GM23338 (cell line): ENCODE measurements at regions not wholly inside any gene's neighbourhood (a gene's known extent, or its start where the extent isn't known, plus 50 kb on each side); places are given as distances from the start of the nearest gene placed in this dataset.

Source experiments
- ATAC-seq: fragments of 200-7000 bp; cut with Tn5 transposase; 3 replicates; pipeline ENCODE4 v1.9.1; 2020
- DNase-seq: peaks from one replicate; pipeline ENCODE4 v3.0.0-alpha.2; 2015; ENCODE audit warnings: low spot score
- H2AFZ ChIP-seq: fragments of 200-600 bp; sonication (generic); 2 replicates; pipeline ENCODE4 v1.8.0; 2016; ENCODE audit warnings: antibody characterized with exemption, mild to moderate bottlenecking, moderate library complexity
- H3F3A ChIP-seq: fragments of 200-600 bp; sonication (generic); replicated peaks from 2 replicates; pipeline ENCODE4 v1.8.0; 2017; ENCODE audit warnings: antibody characterized with exemption, mixed run types, low read depth
- H3K27ac ChIP-seq: fragments of 200-600 bp; sonication (generic); 2 replicates; pipeline ENCODE4 v1.6.1; 2016; ENCODE audit warnings: low read depth
- H3K27me3 ChIP-seq: fragments of 200-600 bp; sonication (generic); 2 replicates; pipeline ENCODE4 v1.8.0; 2016; ENCODE audit warnings: mild to moderate bottlenecking, mixed run types, moderate library complexity; ENCODE audit not compliant: insufficient read depth
- H3K36me3 ChIP-seq: fragments of 200-600 bp; sonication (generic); 2 replicates; pipeline ENCODE4 v1.8.0; 2016; ENCODE audit warnings: mild to moderate bottlenecking; ENCODE audit not compliant: insufficient read depth
- H3K4me1 ChIP-seq: fragments of 200-600 bp; sonication (generic); 2 replicates; pipeline ENCODE4 v1.8.0; 2016; ENCODE audit warnings: mild to moderate bottlenecking, moderate library complexity; ENCODE audit not compliant: insufficient read depth
- H3K4me2 ChIP-seq: fragments of 200-600 bp; sonication (generic); 2 replicates; pipeline ENCODE4 v1.7.1; 2017; ENCODE audit warnings: mixed run types
- H3K4me3 ChIP-seq: fragments of 200-600 bp; sonication (generic); 2 replicates; pipeline ENCODE4 v1.6.1; 2016; ENCODE audit warnings: mixed run types
- H3K79me2 ChIP-seq: fragments of 200-600 bp; sonication (generic); replicated peaks from 2 replicates; pipeline ENCODE4 v1.8.0; 2017; ENCODE audit warnings: mild to moderate bottlenecking; ENCODE audit not compliant: insufficient read depth
- H3K9me2 ChIP-seq: fragments of 200-600 bp; sonication (generic); 2 replicates; pipeline ENCODE4 v1.8.0; 2017; ENCODE audit not compliant: insufficient read depth
- H4K20me1 ChIP-seq: fragments of 200-600 bp; sonication (generic); replicated peaks from 2 replicates; pipeline ENCODE4 v1.8.0; 2017; ENCODE audit warnings: mild to moderate bottlenecking; ENCODE audit not compliant: insufficient read depth
- H3K27ac Mint-ChIP-seq: 2 replicates; pipeline ENCODE4 v1.8.0; 2020; ENCODE audit warnings: inconsistent platforms, mild to moderate bottlenecking, moderate library complexity, mixed read lengths
- H3K27me3 Mint-ChIP-seq: 3 replicates; pipeline ENCODE4 v1.8.0; 2022; ENCODE audit warnings: low read depth, mild to moderate bottlenecking, moderate library complexity, mixed read lengths, inconsistent platforms; ENCODE audit not compliant: insufficient read depth, poor library complexity
- H3K36me3 Mint-ChIP-seq: 3 replicates; pipeline ENCODE4 v1.8.0; 2021; ENCODE audit warnings: low read depth, mild to moderate bottlenecking, inconsistent platforms, moderate library complexity, mixed read lengths
- H3K4me1 Mint-ChIP-seq: 3 replicates; pipeline ENCODE4 v1.8.0; 2020; ENCODE audit warnings: mild to moderate bottlenecking, inconsistent platforms, mixed read lengths
- H3K4me3 Mint-ChIP-seq: 3 replicates; pipeline ENCODE4 v1.8.0; 2021; ENCODE audit warnings: moderate library complexity, mild to moderate bottlenecking, inconsistent platforms, mixed read lengths
- H3K9me3 Mint-ChIP-seq: 3 replicates; pipeline ENCODE4 v1.8.0; 2020; ENCODE audit warnings: moderate library complexity, mild to moderate bottlenecking, inconsistent platforms, mixed read lengths
- CREB1 ChIP-seq: fragments of 250-450 bp; sonication (Bioruptor Pico); IDR thresholded peaks from 2 replicates; pipeline ENCODE4 v1.5.0; 2020; ENCODE audit warnings: low read depth, mild to moderate bottlenecking, moderate library complexity
- EZH2 ChIP-seq: fragments of 200-600 bp; sonication (generic); IDR thresholded peaks from one replicate; pipeline ENCODE4 v1.8.0; 2017; ENCODE audit warnings: antibody characterized with exemption, mild to moderate bottlenecking, low read depth; ENCODE audit not compliant: unreplicated experiment
- STAT1 ChIP-seq: IDR thresholded peaks from one replicate; pipeline ENCODE4 v1.6.1; 2016; ENCODE audit warnings: antibody characterized with exemption; ENCODE audit not compliant: unreplicated experiment
- ZNF114 ChIP-seq: fragments of 250-450 bp; sonication (Bioruptor Pico); IDR thresholded peaks from 2 replicates; pipeline ENCODE4 v1.5.0; 2020; ENCODE audit warnings: mild to moderate bottlenecking, moderate library complexity
- ZNF331 ChIP-seq: fragments of 250-450 bp; sonication (Bioruptor Pico); IDR thresholded peaks from 2 replicates; pipeline ENCODE4 v1.5.0; 2020; ENCODE audit warnings: low read depth, mild to moderate bottlenecking, moderate library complexity
- TF ChIP-seq, protein P1 (sequence below): fragments of 250-450 bp; sonication (Bioruptor Pico); IDR thresholded peaks from 2 replicates; pipeline ENCODE4 v1.5.0; 2020; ENCODE audit warnings: mild to moderate bottlenecking, moderate library complexity
- TF ChIP-seq, protein P2 (sequence below): IDR thresholded peaks from one replicate; pipeline ENCODE4 v1.6.1; 2018; ENCODE audit warnings: antibody characterized with exemption; ENCODE audit not compliant: unreplicated experiment

DNA sequence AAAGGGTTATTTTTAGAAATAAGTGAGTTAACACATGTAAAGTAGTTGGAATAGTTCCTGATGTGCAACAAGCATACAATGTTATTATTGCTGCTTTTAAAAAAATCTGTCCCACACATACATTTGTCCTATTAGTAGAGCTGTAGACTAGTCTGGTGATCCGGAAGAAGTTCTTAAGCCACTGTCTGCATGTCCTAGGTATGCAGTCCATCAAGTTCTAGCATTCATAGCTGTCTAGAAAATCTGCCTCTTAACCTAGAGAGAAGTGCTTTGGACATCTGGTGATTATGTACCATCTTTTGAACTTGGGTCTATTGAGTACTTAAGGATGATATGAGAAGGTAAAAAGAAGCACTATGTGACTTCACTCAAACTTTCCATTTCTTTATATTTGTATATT lies 439.9 kb upstream of the NAALADL2 start (continued):
- TF ChIP-seq, protein P1, sequence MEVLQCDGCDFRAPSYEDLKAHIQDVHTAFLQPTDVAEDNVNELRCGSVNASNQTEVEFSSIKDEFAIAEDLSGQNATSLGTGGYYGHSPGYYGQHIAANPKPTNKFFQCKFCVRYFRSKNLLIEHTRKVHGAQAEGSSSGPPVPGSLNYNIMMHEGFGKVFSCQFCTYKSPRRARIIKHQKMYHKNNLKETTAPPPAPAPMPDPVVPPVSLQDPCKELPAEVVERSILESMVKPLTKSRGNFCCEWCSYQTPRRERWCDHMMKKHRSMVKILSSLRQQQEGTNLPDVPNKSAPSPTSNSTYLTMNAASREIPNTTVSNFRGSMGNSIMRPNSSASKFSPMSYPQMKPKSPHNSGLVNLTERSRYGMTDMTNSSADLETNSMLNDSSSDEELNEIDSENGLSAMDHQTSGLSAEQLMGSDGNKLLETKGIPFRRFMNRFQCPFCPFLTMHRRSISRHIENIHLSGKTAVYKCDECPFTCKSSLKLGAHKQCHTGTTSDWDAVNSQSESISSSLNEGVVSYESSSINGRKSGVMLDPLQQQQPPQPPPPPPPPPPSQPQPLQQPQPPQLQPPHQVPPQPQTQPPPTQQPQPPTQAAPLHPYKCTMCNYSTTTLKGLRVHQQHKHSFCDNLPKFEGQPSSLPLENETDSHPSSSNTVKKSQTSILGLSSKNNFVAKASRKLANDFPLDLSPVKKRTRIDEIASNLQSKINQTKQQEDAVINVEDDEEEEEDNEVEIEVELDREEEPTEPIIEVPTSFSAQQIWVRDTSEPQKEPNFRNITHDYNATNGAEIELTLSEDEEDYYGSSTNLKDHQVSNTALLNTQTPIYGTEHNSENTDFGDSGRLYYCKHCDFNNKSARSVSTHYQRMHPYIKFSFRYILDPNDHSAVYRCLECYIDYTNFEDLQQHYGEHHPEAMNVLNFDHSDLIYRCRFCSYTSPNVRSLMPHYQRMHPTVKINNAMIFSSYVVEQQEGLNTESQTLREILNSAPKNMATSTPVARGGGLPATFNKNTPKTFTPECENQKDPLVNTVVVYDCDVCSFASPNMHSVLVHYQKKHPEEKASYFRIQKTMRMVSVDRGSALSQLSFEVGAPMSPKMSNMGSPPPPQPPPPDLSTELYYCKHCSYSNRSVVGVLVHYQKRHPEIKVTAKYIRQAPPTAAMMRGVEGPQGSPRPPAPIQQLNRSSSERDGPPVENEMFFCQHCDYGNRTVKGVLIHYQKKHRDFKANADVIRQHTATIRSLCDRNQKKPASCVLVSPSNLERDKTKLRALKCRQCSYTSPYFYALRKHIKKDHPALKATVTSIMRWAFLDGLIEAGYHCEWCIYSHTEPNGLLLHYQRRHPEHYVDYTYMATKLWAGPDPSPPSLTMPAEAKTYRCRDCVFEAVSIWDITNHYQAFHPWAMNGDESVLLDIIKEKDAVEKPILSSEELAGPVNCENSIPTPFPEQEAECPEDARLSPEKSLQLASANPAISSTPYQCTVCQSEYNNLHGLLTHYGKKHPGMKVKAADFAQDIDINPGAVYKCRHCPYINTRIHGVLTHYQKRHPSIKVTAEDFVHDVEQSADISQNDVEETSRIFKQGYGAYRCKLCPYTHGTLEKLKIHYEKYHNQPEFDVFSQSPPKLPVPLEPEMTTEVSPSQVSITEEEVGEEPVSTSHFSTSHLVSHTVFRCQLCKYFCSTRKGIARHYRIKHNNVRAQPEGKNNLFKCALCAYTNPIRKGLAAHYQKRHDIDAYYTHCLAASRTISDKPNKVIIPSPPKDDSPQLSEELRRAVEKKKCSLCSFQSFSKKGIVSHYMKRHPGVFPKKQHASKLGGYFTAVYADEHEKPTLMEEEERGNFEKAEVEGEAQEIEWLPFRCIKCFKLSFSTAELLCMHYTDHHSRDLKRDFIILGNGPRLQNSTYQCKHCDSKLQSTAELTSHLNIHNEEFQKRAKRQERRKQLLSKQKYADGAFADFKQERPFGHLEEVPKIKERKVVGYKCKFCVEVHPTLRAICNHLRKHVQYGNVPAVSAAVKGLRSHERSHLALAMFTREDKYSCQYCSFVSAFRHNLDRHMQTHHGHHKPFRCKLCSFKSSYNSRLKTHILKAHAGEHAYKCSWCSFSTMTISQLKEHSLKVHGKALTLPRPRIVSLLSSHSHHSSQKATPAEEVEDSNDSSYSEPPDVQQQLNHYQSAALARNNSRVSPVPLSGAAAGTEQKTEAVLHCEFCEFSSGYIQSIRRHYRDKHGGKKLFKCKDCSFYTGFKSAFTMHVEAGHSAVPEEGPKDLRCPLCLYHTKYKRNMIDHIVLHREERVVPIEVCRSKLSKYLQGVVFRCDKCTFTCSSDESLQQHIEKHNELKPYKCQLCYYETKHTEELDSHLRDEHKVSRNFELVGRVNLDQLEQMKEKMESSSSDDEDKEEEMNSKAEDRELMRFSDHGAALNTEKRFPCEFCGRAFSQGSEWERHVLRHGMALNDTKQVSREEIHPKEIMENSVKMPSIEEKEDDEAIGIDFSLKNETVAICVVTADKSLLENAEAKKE (CRISPR knock-in tag) = no peak
- no peak for TF ChIP-seq ZNF114 (CRISPR knock-in tag)
- TF ChIP-seq ZNF331 = no peak
- TF ChIP-seq STAT1 = no peak

DNA sequence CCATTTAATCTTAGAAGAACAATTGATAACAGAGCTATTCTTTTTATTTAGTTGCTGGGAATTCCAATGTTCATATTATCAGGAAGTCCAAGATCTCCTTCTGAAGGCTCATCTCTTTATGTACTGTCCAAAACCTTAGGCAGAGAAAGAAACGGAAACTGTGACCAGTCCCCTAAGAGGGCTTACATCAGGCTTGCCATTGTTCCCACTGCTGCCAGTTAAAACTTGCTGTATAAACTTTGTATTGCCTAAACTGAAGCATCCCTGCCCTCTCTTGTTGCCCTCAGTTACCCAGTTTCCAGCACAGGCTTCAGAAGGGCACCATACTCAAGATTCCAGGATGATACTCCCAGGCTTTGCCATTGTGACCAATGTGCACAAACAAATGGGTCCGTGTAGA lies 435.2 kb upstream of the NAALADL2 start:
- H3K36me3 ChIP-seq = no peaks in the 10 kb centered on the region
- no peaks in the 10 kb centered on the region; the same call in 2 of the 3 replicates for H3K36me3 Mint-ChIP-seq
- no peak overlapping the region for H3K27ac ChIP-seq
- no peak overlapping the region for H3K4me3 ChIP-seq
- H3K79me2 ChIP-seq = no peaks in the 10 kb centered on the region
- H3K4me2 ChIP-seq = no peak overlapping the region
- no peaks in the 10 kb centered on the region for H3K9me3 Mint-ChIP-seq
- H3K9me2 ChIP-seq = 0 out of 2 replicates have a peak, but pooled peaks cover 5% of the 10 kb centered on the region
- no peak overlapping the region for H3K27ac Mint-ChIP-seq
- H3K4me1 Mint-ChIP-seq = peaks cover 11% of the 10 kb centered on the region
- H3K4me1 ChIP-seq = peaks cover 3% of the 10 kb centered on the region; the same call in 1 of the 2 replicates
- DNase-seq (no peak), ATAC-seq (no peak)
- no peaks in the 10 kb centered on the region for H3K27me3 ChIP-seq
- no peak overlapping the region; the same call in 1 of the 2 replicates for H2AFZ ChIP-seq
- H3F3A ChIP-seq = no peaks in the 10 kb centered on the region
- no peak overlapping the region for H3K4me3 Mint-ChIP-seq
- no peaks in the 10 kb centered on the region for H3K27me3 Mint-ChIP-seq
- H4K20me1 ChIP-seq = no peaks in the 10 kb centered on the region
- no peak for TF ChIP-seq STAT1
- no peak for TF ChIP-seq CREB1
- TF ChIP-seq EZH2 = no peak
- TF ChIP-seq, protein P2, sequence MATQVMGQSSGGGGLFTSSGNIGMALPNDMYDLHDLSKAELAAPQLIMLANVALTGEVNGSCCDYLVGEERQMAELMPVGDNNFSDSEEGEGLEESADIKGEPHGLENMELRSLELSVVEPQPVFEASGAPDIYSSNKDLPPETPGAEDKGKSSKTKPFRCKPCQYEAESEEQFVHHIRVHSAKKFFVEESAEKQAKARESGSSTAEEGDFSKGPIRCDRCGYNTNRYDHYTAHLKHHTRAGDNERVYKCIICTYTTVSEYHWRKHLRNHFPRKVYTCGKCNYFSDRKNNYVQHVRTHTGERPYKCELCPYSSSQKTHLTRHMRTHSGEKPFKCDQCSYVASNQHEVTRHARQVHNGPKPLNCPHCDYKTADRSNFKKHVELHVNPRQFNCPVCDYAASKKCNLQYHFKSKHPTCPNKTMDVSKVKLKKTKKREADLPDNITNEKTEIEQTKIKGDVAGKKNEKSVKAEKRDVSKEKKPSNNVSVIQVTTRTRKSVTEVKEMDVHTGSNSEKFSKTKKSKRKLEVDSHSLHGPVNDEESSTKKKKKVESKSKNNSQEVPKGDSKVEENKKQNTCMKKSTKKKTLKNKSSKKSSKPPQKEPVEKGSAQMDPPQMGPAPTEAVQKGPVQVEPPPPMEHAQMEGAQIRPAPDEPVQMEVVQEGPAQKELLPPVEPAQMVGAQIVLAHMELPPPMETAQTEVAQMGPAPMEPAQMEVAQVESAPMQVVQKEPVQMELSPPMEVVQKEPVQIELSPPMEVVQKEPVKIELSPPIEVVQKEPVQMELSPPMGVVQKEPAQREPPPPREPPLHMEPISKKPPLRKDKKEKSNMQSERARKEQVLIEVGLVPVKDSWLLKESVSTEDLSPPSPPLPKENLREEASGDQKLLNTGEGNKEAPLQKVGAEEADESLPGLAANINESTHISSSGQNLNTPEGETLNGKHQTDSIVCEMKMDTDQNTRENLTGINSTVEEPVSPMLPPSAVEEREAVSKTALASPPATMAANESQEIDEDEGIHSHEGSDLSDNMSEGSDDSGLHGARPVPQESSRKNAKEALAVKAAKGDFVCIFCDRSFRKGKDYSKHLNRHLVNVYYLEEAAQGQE = no peak
